H7 (cell line): ENCODE measurements at regions not wholly inside any gene's neighbourhood (a gene's known extent, or its start where the extent isn't known, plus 50 kb on each side); places are given as distances from the start of the nearest gene placed in this dataset.

Experiments
- DNase-seq: peaks from one replicate; pipeline ENCODE4 v3.0.0; 2012
- H3K27me3 ChIP-seq: 2 replicates; pipeline ENCODE4 v1.6.0; 2011; ENCODE audit warnings: mild to moderate bottlenecking, low read length; ENCODE audit not compliant: control insufficient read depth, insufficient read depth
- H3K36me3 ChIP-seq: replicated peaks from 2 replicates; pipeline ENCODE4 v1.5.1; 2011; ENCODE audit warnings: low read length; ENCODE audit not compliant: control insufficient read depth, insufficient read depth
- H3K4me3 ChIP-seq: 2 replicates; pipeline ENCODE4 v1.5.1; 2011; ENCODE audit warnings: low read depth, mild to moderate bottlenecking, control low read depth, low read length, moderate library complexity; ENCODE audit not compliant: insufficient read depth

GRCh38 chr2:842151-842803, 108.4 kb upstream of the SNTG2 start:
- H3K4me3 ChIP-seq, result no peak overlapping the region
- DNase-seq, result peak; percentile 37
- H3K36me3 ChIP-seq, result no peaks in the 10 kb centered on the region

GRCh38 chr2:841036-841435, 109.6 kb upstream of the SNTG2 start:
- H3K4me3 ChIP-seq, result no peak overlapping the region
- H3K36me3 ChIP-seq, result no peaks in the 10 kb centered on the region
- no peaks in the 10 kb centered on the region for H3K27me3 ChIP-seq
- DNase-seq, result no peak

More at GRCh38 chr2:842151-842803, 108.4 kb upstream of the SNTG2 start:
- no peaks in the 10 kb centered on the region for H3K27me3 ChIP-seq

- Histone ChIP-seq H3K36me3 (no peaks in the 10 kb centered on the region), H3K4me3 (no peak overlapping the region), H3K27me3 (no peaks in the 10 kb centered on the region; the same call in 1 of the 2 replicates)
- no peak for DNase-seq
These were observed 116.4 kb upstream of the SNTG2 start for GRCh38 chr2:834233-834632.

GRCh38 chr2:833180-833579, 117.5 kb upstream of the SNTG2 start:
- DNase-seq, result no peak
- Histone ChIP-seq H3K27me3 (no peaks in the 10 kb centered on the region; the same call in 1 of the 2 replicates), H3K36me3 (no peaks in the 10 kb centered on the region), H3K4me3 (no peak overlapping the region)

- Histone ChIP-seq H3K27me3 (no peaks in the 10 kb centered on the region; the same call in 1 of the 2 replicates), H3K36me3 (no peaks in the 10 kb centered on the region), H3K4me3 (no peak overlapping the region)
- DNase-seq, result no peak
These were observed 118.0 kb upstream of the SNTG2 start for GRCh38 chr2:832635-833034.

- H3K36me3 ChIP-seq, result no peaks in the 10 kb centered on the region
- DNase-seq, result no peak
These were observed 119.0 kb upstream of the SNTG2 start for GRCh38 chr2:831622-832021.

GRCh38 chr2:831225-831536, 119.5 kb upstream of the SNTG2 start:
- H3K4me3 ChIP-seq, result no peak overlapping the region
- no peaks in the 10 kb centered on the region; the same call in 1 of the 2 replicates for H3K27me3 ChIP-seq
- DNase-seq, result no peak
- H3K36me3 ChIP-seq, result no peaks in the 10 kb centered on the region

More at GRCh38 chr2:831622-832021, 119.0 kb upstream of the SNTG2 start:
- Histone ChIP-seq H3K4me3 (no peak overlapping the region), H3K27me3 (no peaks in the 10 kb centered on the region; the same call in 1 of the 2 replicates)

- no peaks in the 10 kb centered on the region; the same call in 1 of the 2 replicates for H3K27me3 ChIP-seq
- DNase-seq, result peak; percentile 39
- H3K4me3 ChIP-seq, result no peak overlapping the region
- H3K36me3 ChIP-seq, result no peaks in the 10 kb centered on the region
These were observed 120.0 kb upstream of the SNTG2 start for GRCh38 chr2:830419-831224.

GRCh38 chr2:829047-829446, 121.6 kb upstream of the SNTG2 start:
- H3K36me3 ChIP-seq, result no peaks in the 10 kb centered on the region
- no peaks in the 10 kb centered on the region; the same call in 1 of the 2 replicates for H3K27me3 ChIP-seq
- H3K4me3 ChIP-seq, result no peak overlapping the region
- no peak for DNase-seq

- DNase-seq, result peak; percentile 55
- no peaks in the 10 kb centered on the region for H3K36me3 ChIP-seq
- H3K27me3 ChIP-seq, result no peaks in the 10 kb centered on the region; the same call in 1 of the 2 replicates
- no peak overlapping the region for H3K4me3 ChIP-seq
These were observed 125.7 kb upstream of the SNTG2 start for GRCh38 chr2:824954-825353.

- DNase-seq, result no peak
- Histone ChIP-seq H3K4me3 (no peak overlapping the region), H3K36me3 (no peaks in the 10 kb centered on the region), H3K27me3 (no peaks in the 10 kb centered on the region; the same call in 1 of the 2 replicates)
These were observed 126.1 kb upstream of the SNTG2 start for GRCh38 chr2:824524-824923.

- H3K36me3 ChIP-seq, result no peaks in the 10 kb centered on the region
- DNase-seq, result no peak
These were observed 129.1 kb upstream of the SNTG2 start for GRCh38 chr2:821546-821945.

GRCh38 chr2:819601-820000, 131.0 kb upstream of the SNTG2 start:
- H3K4me3 ChIP-seq, result no peak overlapping the region
- H3K36me3 ChIP-seq, result no peaks in the 10 kb centered on the region
- DNase-seq, result no peak
- no peaks in the 10 kb centered on the region for H3K27me3 ChIP-seq

More at GRCh38 chr2:821546-821945, 129.1 kb upstream of the SNTG2 start:
- Histone ChIP-seq H3K4me3 (no peak overlapping the region), H3K27me3 (no peaks in the 10 kb centered on the region)

GRCh38 chr2:819121-819520, 131.5 kb upstream of the SNTG2 start:
- DNase-seq, result no peak
- Histone ChIP-seq H3K4me3 (no peak overlapping the region), H3K36me3 (no peaks in the 10 kb centered on the region), H3K27me3 (no peaks in the 10 kb centered on the region)

GRCh38 chr2:817336-818015, 133.2 kb upstream of the SNTG2 start:
- DNase-seq, result no peak
- no peak overlapping the region for H3K4me3 ChIP-seq
- H3K27me3 ChIP-seq, result no peaks in the 10 kb centered on the region
- H3K36me3 ChIP-seq, result no peaks in the 10 kb centered on the region
